ENCODE measurements at regions not wholly inside any gene's neighbourhood (a gene's known extent, or its start where the extent isn't known, plus 50 kb on each side); places are given as distances from the start of the nearest gene placed in this dataset.

- no peak for TF ChIP-seq EZH2 (IDR thresholded peaks at IDR 0.05; ENCODE audit: borderline replicate concordance, low read length)
- TF ChIP-seq CTCF (IDR thresholded peaks at IDR 0.05; ENCODE audit: low read length), result no peak
Observed at GRCh38 chr3:106823701-106824100, 553.5 kb upstream of the CCDC54 start.

Data from OCI-LY1 (cell line).